GM23248 (cell line): ENCODE measurements at regions not wholly inside any gene's neighbourhood (a gene's known extent, or its start where the extent isn't known, plus 50 kb on each side); places are given as distances from the start of the nearest gene placed in this dataset.

Source experiments
- EZH2 ChIP-seq: fragments of 200-600 bp; sonication (generic); IDR thresholded peaks from 2 replicates; pipeline ENCODE4 v1.6.1; 2018; ENCODE audit warnings: antibody characterized with exemption, mild to moderate bottlenecking; ENCODE audit not compliant: insufficient read depth, poor library complexity, severe bottlenecking
- EZH2phosphoT487 ChIP-seq: fragments of 200-600 bp; sonication (generic); IDR thresholded peaks from 2 replicates; pipeline ENCODE4 v1.6.1; 2018; ENCODE audit warnings: antibody characterized with exemption, moderate library complexity, mild to moderate bottlenecking, low read depth; ENCODE audit not compliant: insufficient read depth

GRCh38 chr2:9118383-9118960 is 88.1 kb upstream of the ASAP2 start:
- TF ChIP-seq EZH2phosphoT487 (no peak), EZH2 (no peak)
